ENCODE measurements at regions not wholly inside any gene's neighbourhood (a gene's known extent, or its start where the extent isn't known, plus 50 kb on each side); places are given as distances from the start of the nearest gene placed in this dataset.

DNA sequence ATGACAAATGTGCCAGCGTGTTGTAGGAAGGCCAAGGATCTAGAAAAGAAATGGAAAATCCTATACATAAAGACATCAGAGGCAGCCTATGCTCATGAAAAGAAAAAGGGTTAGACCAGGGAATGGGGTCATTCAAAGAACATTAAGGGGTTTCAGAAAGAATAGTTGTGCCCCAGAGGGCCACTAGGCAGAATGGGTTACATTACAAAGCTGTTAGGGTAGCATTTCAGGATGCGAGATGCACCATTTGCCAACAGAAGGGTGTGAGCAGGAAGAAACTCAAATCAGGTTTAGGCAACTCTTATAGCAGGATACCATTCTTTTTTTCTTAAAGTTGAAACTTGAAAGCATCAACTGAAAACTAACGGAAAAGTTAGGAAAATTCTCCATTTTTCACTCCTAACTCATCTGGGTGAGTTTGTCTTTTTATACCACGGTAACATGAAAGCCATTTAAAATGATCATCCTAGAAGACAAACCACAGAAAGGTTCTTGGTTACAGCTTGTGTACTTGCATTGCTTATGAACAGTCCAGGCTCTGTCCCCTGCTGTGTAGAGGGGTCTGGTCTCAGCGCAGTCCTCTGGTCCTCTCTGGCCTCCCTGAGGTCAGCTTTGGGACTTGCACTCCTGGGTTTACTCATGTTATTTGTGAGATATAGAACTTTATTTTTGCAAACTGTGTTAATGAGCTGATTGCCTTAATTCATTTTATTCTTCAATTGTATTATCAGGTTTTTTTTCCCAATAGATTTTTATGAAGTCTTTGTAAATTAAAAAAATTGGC lies 209.1 kb downstream of the DACT1 start:
- CTCF ChIA-PET = no interaction called here

More for the DNA sequence above, 209.1 kb downstream of the DACT1 start:
- Histone ChIP-seq H3K27ac (ENCODE audit: low read depth, low read length) (no peak overlapping the region), H3K36me3 (ENCODE audit: control insufficient read depth in 1 of 2, insufficient read depth in 2 of 2, low read length in 2 of 2) (no peaks in the 10 kb centered on the region), H3K9me2 (ENCODE audit: insufficient read depth) (no peaks in the 10 kb centered on the region), H3K79me2 (ENCODE audit: insufficient read depth, low read length) (no peaks in the 10 kb centered on the region), H3K4me1 (ENCODE audit: control insufficient read depth in 1 of 2, insufficient read depth in 2 of 2, low read length in 2 of 2) (no peaks in the 10 kb centered on the region), H3K27me3 (ENCODE audit: insufficient read depth, low read length) (no peaks in the 10 kb centered on the region), H3K9me3 (ENCODE audit: control insufficient read depth in 1 of 2, insufficient read depth in 1 of 2, low read depth in 1 of 2, low read length in 2 of 2) (no peaks in the 10 kb centered on the region), H4K20me1 (ENCODE audit: insufficient read depth) (no peaks in the 10 kb centered on the region), H3K4me2 (ENCODE audit: low read length) (no peak overlapping the region), H2AFZ (ENCODE audit: low read depth, low read length, poor library complexity, severe bottlenecking) (no peak overlapping the region), H3K9ac (ENCODE audit: low read length) (no peak overlapping the region), H3K4me3 (replicated peaks in 1 of 2; ENCODE audit: low read depth in 1 of 2, low read length in 2 of 2) (no peak overlapping the region)
- ATAC-seq = no peak
- POLR2A ChIA-PET = no interaction called here
- no TSS peak for BruUV-seq (replicated peaks)
- RAD21 ChIA-PET (ENCODE audit: low non-redundant PET in 1 of 2, low total read pairs in 2 of 2, uncharacterized antibody in 2 of 2, unreplicated experiment in 2 of 2) = no interaction called here
- no peak for TF ChIP-seq SIN3A (IDR thresholded peaks at IDR 0.05; ENCODE audit: low read depth)
- TF ChIP-seq POLR2A (IDR thresholded peaks at IDR 0.05; ENCODE audit: borderline replicate concordance, extremely low read depth, insufficient read depth, insufficient read length) = no peak
- no peak for TF ChIP-seq FOSL1 (IDR thresholded peaks at IDR 0.05; ENCODE audit: low read depth)
- no peak for TF ChIP-seq RAD21 (IDR thresholded peaks at IDR 0.05; ENCODE audit: low read depth)
- no peak for TF ChIP-seq SP1 (IDR thresholded peaks at IDR 0.05; ENCODE audit: low read depth)
- TF ChIP-seq ELF1 (IDR thresholded peaks at IDR 0.05; ENCODE audit: borderline replicate concordance, low read depth) = no peak
- TF ChIP-seq YY1 (IDR thresholded peaks at IDR 0.05; ENCODE audit: extremely low read depth, insufficient replicate concordance, low read depth, low read length) = no peak
- no peak for TF ChIP-seq ZNF274 (IDR thresholded peaks at IDR 0.05; ENCODE audit: low read depth, low read length)
- TF ChIP-seq, protein P1, sequence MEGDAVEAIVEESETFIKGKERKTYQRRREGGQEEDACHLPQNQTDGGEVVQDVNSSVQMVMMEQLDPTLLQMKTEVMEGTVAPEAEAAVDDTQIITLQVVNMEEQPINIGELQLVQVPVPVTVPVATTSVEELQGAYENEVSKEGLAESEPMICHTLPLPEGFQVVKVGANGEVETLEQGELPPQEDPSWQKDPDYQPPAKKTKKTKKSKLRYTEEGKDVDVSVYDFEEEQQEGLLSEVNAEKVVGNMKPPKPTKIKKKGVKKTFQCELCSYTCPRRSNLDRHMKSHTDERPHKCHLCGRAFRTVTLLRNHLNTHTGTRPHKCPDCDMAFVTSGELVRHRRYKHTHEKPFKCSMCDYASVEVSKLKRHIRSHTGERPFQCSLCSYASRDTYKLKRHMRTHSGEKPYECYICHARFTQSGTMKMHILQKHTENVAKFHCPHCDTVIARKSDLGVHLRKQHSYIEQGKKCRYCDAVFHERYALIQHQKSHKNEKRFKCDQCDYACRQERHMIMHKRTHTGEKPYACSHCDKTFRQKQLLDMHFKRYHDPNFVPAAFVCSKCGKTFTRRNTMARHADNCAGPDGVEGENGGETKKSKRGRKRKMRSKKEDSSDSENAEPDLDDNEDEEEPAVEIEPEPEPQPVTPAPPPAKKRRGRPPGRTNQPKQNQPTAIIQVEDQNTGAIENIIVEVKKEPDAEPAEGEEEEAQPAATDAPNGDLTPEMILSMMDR (IDR thresholded peaks at IDR 0.05 in 2 of 3, conservative IDR thresholded peaks at IDR 0.05 in 1 of 3; ENCODE audit: borderline replicate concordance in 1 of 3, insufficient read depth in 1 of 3, low read depth in 2 of 3, low read length in 2 of 3) = no peak
- no peak for TF ChIP-seq CBX3 (IDR thresholded peaks at IDR 0.05; ENCODE audit: low read depth)
- no peak for TF ChIP-seq ZFX (IDR thresholded peaks at IDR 0.05)
- TF ChIP-seq, protein P2, sequence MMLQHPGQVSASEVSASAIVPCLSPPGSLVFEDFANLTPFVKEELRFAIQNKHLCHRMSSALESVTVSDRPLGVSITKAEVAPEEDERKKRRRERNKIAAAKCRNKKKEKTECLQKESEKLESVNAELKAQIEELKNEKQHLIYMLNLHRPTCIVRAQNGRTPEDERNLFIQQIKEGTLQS (IDR thresholded peaks at IDR 0.05) = no peak
- no peak for TF ChIP-seq CEBPB (IDR thresholded peaks at IDR 0.05; ENCODE audit: low read depth)
- TF ChIP-seq REST (IDR thresholded peaks at IDR 0.05; ENCODE audit: low read depth) = no peak
- TF ChIP-seq JUND (IDR thresholded peaks at IDR 0.05) = no peak
- TF ChIP-seq SRF (IDR thresholded peaks at IDR 0.05; ENCODE audit: low read depth) = no peak
- no peak for TF ChIP-seq EZH2 (IDR thresholded peaks at IDR 0.05)
- intact Hi-C loops (cut with micrococcal nuclease) = no loop called here
- DNase-seq (ENCODE audit: low read depth, low spot score) = no peak
